SK-N-SH treated with all-trans-retinoic acid at 6 μM for 48 hours (cell line): ENCODE measurements at regions not wholly inside any gene's neighbourhood (a gene's known extent, or its start where the extent isn't known, plus 50 kb on each side); places are given as distances from the start of the nearest gene placed in this dataset.

Source experiments
- ATAC-seq: fragments of 200-7000 bp; cut with Tn5 transposase; 3 replicates; pipeline ENCODE4 v1.9.1; 2020; ENCODE audit warnings: mild to moderate bottlenecking, moderate library complexity
- ARNTL ChIP-seq: fragments of 450-650 bp; formaldehyde crosslinking; IDR thresholded peaks from 2 replicates; pipeline ENCODE4 v1.5.0; 2020; ENCODE audit warnings: low read depth, mild to moderate bottlenecking, moderate library complexity, borderline replicate concordance
- CSDC2 ChIP-seq: fragments of 250-450 bp; sonication (Bioruptor Pico); IDR thresholded peaks from 2 replicates; pipeline ENCODE4 v1.5.0; 2020; ENCODE audit warnings: mild to moderate bottlenecking, moderate library complexity
- CSRNP3 ChIP-seq: fragments of 250-450 bp; sonication (Bioruptor Pico); IDR thresholded peaks from 2 replicates; pipeline ENCODE4 v1.5.1; 2021; ENCODE audit warnings: mild to moderate bottlenecking, moderate library complexity
- ESRRG ChIP-seq: fragments of 250-450 bp; sonication (Bioruptor Pico); IDR thresholded peaks from 2 replicates; pipeline ENCODE4 v1.6.1; 2021; ENCODE audit warnings: mild to moderate bottlenecking
- GLIS3 ChIP-seq: fragments of 250-450 bp; sonication (Bioruptor Pico); IDR thresholded peaks from 2 replicates; pipeline ENCODE4 v1.5.0; 2020; ENCODE audit warnings: mild to moderate bottlenecking, moderate library complexity
- OSR1 ChIP-seq: fragments of 250-450 bp; sonication (Bioruptor Pico); IDR thresholded peaks from 2 replicates; pipeline ENCODE4 v1.8.0; 2022; ENCODE audit warnings: moderate library complexity, mild to moderate bottlenecking, inconsistent platforms
- PATZ1 ChIP-seq: fragments of 250-450 bp; sonication (Bioruptor Pico); IDR thresholded peaks from 2 replicates; pipeline ENCODE4 v1.8.0; 2020; ENCODE audit warnings: mild to moderate bottlenecking, moderate library complexity, borderline replicate concordance
- POU6F1 ChIP-seq: fragments of 250-450 bp; sonication (Bioruptor Pico); IDR thresholded peaks from 2 replicates; pipeline ENCODE4 v1.8.0; 2021; ENCODE audit warnings: low read depth, mild to moderate bottlenecking, moderate library complexity, borderline replicate concordance
- PPARA ChIP-seq: fragments of 250-450 bp; sonication (Bioruptor Pico); IDR thresholded peaks from 2 replicates; pipeline ENCODE4 v1.5.0; 2020; ENCODE audit warnings: mild to moderate bottlenecking, borderline replicate concordance
- RARB ChIP-seq: fragments of 250-450 bp; sonication (Bioruptor Pico); IDR thresholded peaks from 2 replicates; pipeline ENCODE4 v1.8.0; 2021; ENCODE audit warnings: mild to moderate bottlenecking, moderate library complexity
- SNAI2 ChIP-seq: fragments of 250-450 bp; sonication (Bioruptor Pico); IDR thresholded peaks from 2 replicates; pipeline ENCODE4 v1.5.0; 2020; ENCODE audit warnings: mild to moderate bottlenecking, moderate library complexity
- TCF4 ChIP-seq: fragments of 250-450 bp; sonication (Bioruptor Pico); IDR thresholded peaks from 2 replicates; pipeline ENCODE4 v1.8.0; 2021; ENCODE audit warnings: mild to moderate bottlenecking, moderate library complexity, borderline replicate concordance
- TOX ChIP-seq: fragments of 250-450 bp; sonication (Bioruptor Pico); IDR thresholded peaks from 2 replicates; pipeline ENCODE4 v1.8.0; 2021; ENCODE audit warnings: mild to moderate bottlenecking, moderate library complexity, borderline replicate concordance
- TSHZ2 ChIP-seq: fragments of 250-450 bp; sonication (Bioruptor Pico); IDR thresholded peaks from 2 replicates; pipeline ENCODE4 v1.5.0; 2020; ENCODE audit warnings: mild to moderate bottlenecking, moderate library complexity
- ZC3H10 ChIP-seq: fragments of 250-450 bp; sonication (Bioruptor Pico); IDR thresholded peaks from 2 replicates; pipeline ENCODE4 v1.5.1; 2021; ENCODE audit warnings: mild to moderate bottlenecking, moderate library complexity
- ZFP3 ChIP-seq: fragments of 250-450 bp; sonication (Bioruptor Pico); IDR thresholded peaks from 2 replicates; pipeline ENCODE4 v1.5.0; 2020; ENCODE audit warnings: mild to moderate bottlenecking, moderate library complexity
- ZFP30 ChIP-seq: fragments of 450-650 bp; formaldehyde crosslinking; IDR thresholded peaks from 2 replicates; pipeline ENCODE4 v1.5.0; 2022; ENCODE audit warnings: mild to moderate bottlenecking, moderate library complexity
- ZNF565 ChIP-seq: fragments of 450-650 bp; formaldehyde crosslinking; conservative IDR thresholded peaks from 2 replicates; pipeline ENCODE4 v1.5.0; 2020; ENCODE audit warnings: low read depth, mild to moderate bottlenecking, moderate library complexity
- ZNF70 ChIP-seq: fragments of 450-650 bp; formaldehyde crosslinking; IDR thresholded peaks from 2 replicates; pipeline ENCODE4 v1.5.0; 2020; ENCODE audit warnings: mild to moderate bottlenecking, moderate library complexity
- ZNF8 ChIP-seq: fragments of 450-650 bp; formaldehyde crosslinking; IDR thresholded peaks from 2 replicates; pipeline ENCODE4 v1.5.0; 2020; ENCODE audit warnings: mild to moderate bottlenecking, moderate library complexity

GRCh38 chr5:4720831-4721230, 419.3 kb upstream of the ADAMTS16 start:
- TF ChIP-seq SNAI2 (no peak), TOX (CRISPR knock-in tag) (no peak), ARNTL (CRISPR knock-in tag) (no peak), CSRNP3 (no peak), ZFP3 (CRISPR knock-in tag) (no peak), ZNF8 (no peak), OSR1 (CRISPR knock-in tag) (no peak), ZNF70 (CRISPR knock-in tag) (no peak), PATZ1 (CRISPR knock-in tag) (no peak), TSHZ2 (CRISPR knock-in tag) (no peak), GLIS3 (CRISPR knock-in tag) (no peak), CSDC2 (CRISPR knock-in tag) (no peak), POU6F1 (CRISPR knock-in tag) (no peak), TCF4 (no peak), ESRRG (CRISPR knock-in tag) (no peak), ZNF565 (CRISPR knock-in tag) (no peak), ZFP30 (CRISPR knock-in tag) (no peak), RARB (CRISPR knock-in tag) (no peak)
- no peak for ATAC-seq

- no peak for TF ChIP-seq ZNF8
- no peak for TF ChIP-seq TOX (CRISPR knock-in tag)
- TF ChIP-seq SNAI2, result no peak
- TF ChIP-seq POU6F1 (CRISPR knock-in tag), result no peak
- no peak for TF ChIP-seq CSRNP3
- no peak for TF ChIP-seq PPARA
- no peak for TF ChIP-seq ARNTL (CRISPR knock-in tag)
- no peak for TF ChIP-seq ESRRG (CRISPR knock-in tag)
- TF ChIP-seq ZC3H10, result no peak
- ATAC-seq, result no peak
These were observed 417.2 kb upstream of the ADAMTS16 start for GRCh38 chr5:4722886-4723285.

- ATAC-seq, result no peak
- TF ChIP-seq CSRNP3, result no peak
- TF ChIP-seq ZNF565 (CRISPR knock-in tag), result no peak
- TF ChIP-seq TOX (CRISPR knock-in tag), result no peak
- no peak for TF ChIP-seq TSHZ2 (CRISPR knock-in tag)
- no peak for TF ChIP-seq ZFP30 (CRISPR knock-in tag)
- no peak for TF ChIP-seq PPARA
- TF ChIP-seq OSR1 (CRISPR knock-in tag), result no peak
- no peak for TF ChIP-seq ZNF8
These were observed 414.5 kb upstream of the ADAMTS16 start for GRCh38 chr5:4725594-4725993.
